Natural killer cell (primary cell): ENCODE measurements at regions not wholly inside any gene's neighbourhood (a gene's known extent, or its start where the extent isn't known, plus 50 kb on each side); places are given as distances from the start of the nearest gene placed in this dataset.

Experiments
- ATAC-seq, 3 donors: fragments of 150-1000 bp in 2 of 3; fragments of 200-7000 bp in 1 of 3; cut with Tn5 transposase; 1 replicate in 1 of 3; 2 replicates in 2 of 3; pipeline ENCODE4 v1.10.0; 2021; ENCODE audit warnings: mild to moderate bottlenecking in 2 of 3, moderate library complexity in 2 of 3
- DNase-seq, 2 donors: peaks; one replicate each; pipeline versions ENCODE4 v3.0.0 to v3.0.0-alpha.2; 2013 to 2021; ENCODE audit warnings: mixed read lengths in 1 of 2
- H3K27ac ChIP-seq: one replicate; pipeline ENCODE4 v1.5.1; 2013; ENCODE audit warnings: mild to moderate bottlenecking, low read length
- H3K27me3 ChIP-seq: one replicate; pipeline ENCODE4 v1.6.1; 2013; ENCODE audit warnings: low read length; ENCODE audit not compliant: control insufficient read depth, insufficient read depth
- H3K36me3 ChIP-seq: one replicate; pipeline ENCODE4 v1.6.1; 2013; ENCODE audit warnings: low read length; ENCODE audit not compliant: control insufficient read depth, insufficient read depth
- H3K4me1 ChIP-seq: one replicate; pipeline ENCODE4 v1.6.1; 2013; ENCODE audit warnings: low read length; ENCODE audit not compliant: control insufficient read depth, insufficient read depth
- H3K4me3 ChIP-seq: one replicate; pipeline ENCODE4 v1.5.1; 2013; ENCODE audit warnings: low read length
- H3K9me3 ChIP-seq: one replicate; pipeline ENCODE4 v1.6.1; 2013; ENCODE audit warnings: low read length; ENCODE audit not compliant: control insufficient read depth, insufficient read depth
- H3K27ac Mint-ChIP-seq, 2 donors: one replicate each; pipeline ENCODE4 v1.8.0; 2022; ENCODE audit warnings: mild to moderate bottlenecking in 2 of 2, mixed read lengths in 2 of 2, moderate library complexity in 1 of 2
- H3K27me3 Mint-ChIP-seq, 2 donors: one replicate each; pipeline ENCODE4 v1.8.0; 2022; ENCODE audit warnings: low read depth in 2 of 2, mixed read lengths in 2 of 2
- H3K36me3 Mint-ChIP-seq: one replicate; pipeline ENCODE4 v1.8.0; 2022; ENCODE audit warnings: mixed read lengths
- H3K4me1 Mint-ChIP-seq, 2 donors: one replicate each; pipeline ENCODE4 v1.8.0; 2022; ENCODE audit warnings: mixed read lengths in 2 of 2
- H3K4me3 Mint-ChIP-seq: one replicate; pipeline ENCODE4 v1.8.0; 2022; ENCODE audit warnings: mild to moderate bottlenecking, moderate library complexity, mixed read lengths
- H3K9me3 Mint-ChIP-seq, 2 donors: one replicate each; pipeline ENCODE4 v1.8.0; 2022; ENCODE audit warnings: mixed read lengths in 2 of 2
- CTCF ChIP-seq: fragments of 200-600 bp; IDR thresholded peaks from one replicate; pipeline ENCODE4 v1.8.0; 2022; ENCODE audit warnings: antibody characterized with exemption
- WGBS: methylation state at CpG from one replicate; pipeline ENCODE4 v1.1.7; 2013; ENCODE audit warnings: missing lambda C conversion rate; ENCODE audit not compliant: insufficient coverage; 5-methylcytosine and 5-hydroxymethylcytosine counted together
- intact Hi-C: fragments of 100-400 bp; cut with micrococcal nuclease; formaldehyde crosslinking; loops from one replicate; pipeline ENCODE4 v1.14.2; 2022

DNA sequence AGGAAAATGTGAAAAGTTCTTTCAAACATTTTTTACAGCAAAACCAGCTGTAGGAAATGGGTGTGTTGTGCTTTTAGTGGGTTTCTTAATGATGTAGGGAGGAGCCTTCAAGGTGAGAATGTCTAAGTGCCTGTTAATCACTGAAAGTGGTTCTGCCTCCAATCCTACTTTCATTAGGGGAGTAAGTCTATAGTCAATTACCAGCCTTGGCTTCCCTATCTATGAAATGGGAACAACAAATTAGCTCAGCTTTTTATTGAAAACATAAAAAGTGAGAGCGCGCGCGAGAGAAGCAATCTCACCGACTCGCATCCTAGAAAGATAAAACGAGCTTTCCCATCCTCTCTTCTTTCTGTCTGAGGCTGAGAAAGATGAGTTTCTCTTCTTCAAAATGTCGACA lies 140.0 kb upstream of the LHX5 start:
- no peak for ATAC-seq
- H3K36me3 Mint-ChIP-seq, result no peaks in the 10 kb centered on the region
- H3K4me1 ChIP-seq, result no peaks in the 10 kb centered on the region
- no peak for DNase-seq
- no peaks in the 10 kb centered on the region for H3K9me3 Mint-ChIP-seq
- H3K4me3 Mint-ChIP-seq, result no peak overlapping the region
- H3K27ac ChIP-seq, result no peak overlapping the region
- no peaks in the 10 kb centered on the region for H3K36me3 ChIP-seq
- intact Hi-C loops, result no loop called here
- no peak overlapping the region for H3K27ac Mint-ChIP-seq
- no peaks in the 10 kb centered on the region for H3K4me1 Mint-ChIP-seq
- WGBS, result 77% methylated on average over 8 of the region's 8 CpGs
- no peaks in the 10 kb centered on the region for H3K9me3 ChIP-seq
- peaks cover 9% of the 10 kb centered on the region for H3K27me3 ChIP-seq
- no peak for TF ChIP-seq CTCF
- H3K4me3 ChIP-seq, result no peak overlapping the region
- peaks cover 37 to 43% of the 10 kb centered on the region in 2 donors for H3K27me3 Mint-ChIP-seq

DNA sequence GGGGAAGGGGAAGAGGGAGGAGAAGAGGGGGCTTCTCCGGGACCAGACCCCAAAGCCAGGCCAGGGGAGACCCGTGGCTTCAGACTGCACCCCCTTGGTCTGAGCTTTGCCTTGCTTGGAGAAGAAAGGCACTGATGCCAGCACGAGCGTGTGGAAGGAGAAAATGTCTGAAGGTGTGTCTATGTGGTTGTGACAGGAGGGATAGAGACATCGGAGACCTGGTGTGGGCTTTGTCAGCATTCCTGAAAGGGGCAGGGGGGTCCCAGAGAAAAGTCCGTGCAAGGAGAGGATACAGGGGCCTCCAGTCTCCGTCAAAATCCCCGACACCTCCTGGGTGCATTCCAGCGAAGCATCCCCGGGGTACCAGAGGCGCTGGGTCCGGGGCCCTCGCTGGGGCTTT lies 139.0 kb upstream of the LHX5 start:
- H3K4me3 Mint-ChIP-seq, result no peak overlapping the region
- no peaks in the 10 kb centered on the region for H3K9me3 ChIP-seq
- H3K27ac Mint-ChIP-seq, result no peak overlapping the region
- H3K4me1 ChIP-seq, result no peaks in the 10 kb centered on the region
- H3K36me3 ChIP-seq, result no peaks in the 10 kb centered on the region
- peaks cover 9% of the 10 kb centered on the region for H3K27me3 ChIP-seq
- H3K9me3 Mint-ChIP-seq, result no peaks in the 10 kb centered on the region
- H3K27me3 Mint-ChIP-seq, result peaks cover 36 to 43% of the 10 kb centered on the region in 2 donors
- intact Hi-C loops, result no loop called here
- no peak for TF ChIP-seq CTCF
- no peaks in the 10 kb centered on the region for H3K4me1 Mint-ChIP-seq
- DNase-seq, result no peak
- no peak for ATAC-seq
- H3K4me3 ChIP-seq, result no peak overlapping the region
- no peak overlapping the region for H3K27ac ChIP-seq
- no peaks in the 10 kb centered on the region for H3K36me3 Mint-ChIP-seq
- 7% methylated on average over 13 of the region's 13 CpGs for WGBS

GRCh38 chr12:113609692-113610469 lies 138.2 kb upstream of the LHX5 start:
- Mint-ChIP-seq H3K4me1 (no peaks in the 10 kb centered on the region), H3K27me3 (peaks cover 36 to 43% of the 10 kb centered on the region in 2 donors), H3K9me3 (no peaks in the 10 kb centered on the region), H3K4me3 (no peak overlapping the region), H3K27ac (no peak overlapping the region), H3K36me3 (no peaks in the 10 kb centered on the region)
- no peak for TF ChIP-seq CTCF
- intact Hi-C loops, result no loop called here
- H3K9me3 ChIP-seq, result no peaks in the 10 kb centered on the region
- peaks cover 9% of the 10 kb centered on the region for H3K27me3 ChIP-seq
- no peak overlapping the region for H3K4me3 ChIP-seq
- ATAC-seq (no peak), DNase-seq (no peak)
- H3K27ac ChIP-seq, result no peak overlapping the region
- WGBS, result 16% methylated on average over 12 of the region's 16 CpGs
- no peaks in the 10 kb centered on the region for H3K4me1 ChIP-seq
- no peaks in the 10 kb centered on the region for H3K36me3 ChIP-seq

GRCh38 chr12:113604666-113605065 lies 133.0 kb upstream of the LHX5 start:
- Mint-ChIP-seq H3K4me1 (no peaks in the 10 kb centered on the region), H3K4me3 (no peak overlapping the region), H3K9me3 (peaks cover 0 to 3% of the 10 kb centered on the region in 2 donors), H3K27ac (no peak overlapping the region), H3K27me3 (peaks cover 9% of the 10 kb centered on the region in 2 donors), H3K36me3 (no peaks in the 10 kb centered on the region)
- Histone ChIP-seq H3K36me3 (no peaks in the 10 kb centered on the region), H3K4me1 (no peaks in the 10 kb centered on the region), H3K9me3 (no peaks in the 10 kb centered on the region), H3K27me3 (no peaks in the 10 kb centered on the region), H3K27ac (no peak overlapping the region), H3K4me3 (no peak overlapping the region)
- TF ChIP-seq CTCF, result no peak
- no peak for DNase-seq
- intact Hi-C loops, result no loop called here
- no peak for ATAC-seq
